DND-41 (cell line): ENCODE measurements at regions not wholly inside any gene's neighbourhood (a gene's known extent, or its start where the extent isn't known, plus 50 kb on each side); places are given as distances from the start of the nearest gene placed in this dataset.
"Not testable (repeated sequence)": the region's sequence is repeated elsewhere in the genome, so short reads cannot be mapped to it uniquely, and the experiment has no call there.

Experiments used
- ATAC-seq: fragments of 200-7000 bp; cut with Tn5 transposase; 3 replicates; pipeline ENCODE4 v1.9.1; 2021; ENCODE audit warnings: low read depth; ENCODE audit not compliant: insufficient read depth
- DNase-seq: peaks from one replicate; pipeline ENCODE4 v3.0.0-alpha.2; 2020
- H2AFZ ChIP-seq: 2 replicates; pipeline ENCODE4 v1.6.0; 2012; ENCODE audit warnings: low read depth, low read length
- H3K27ac ChIP-seq: 2 replicates; pipeline ENCODE4 v1.5.1; 2012; ENCODE audit warnings: low read length, inconsistent platforms
- H3K27me3 ChIP-seq: fragments of 200-600 bp; sonication (generic); 2 replicates; pipeline ENCODE4 v1.6.0; 2012; ENCODE audit warnings: low read length, mild to moderate bottlenecking, inconsistent platforms; ENCODE audit not compliant: insufficient read depth, poor library complexity
- H3K36me3 ChIP-seq: 2 replicates; pipeline ENCODE4 v1.5.1; 2012; ENCODE audit warnings: low read length, inconsistent platforms; ENCODE audit not compliant: insufficient read depth
- H3K4me1 ChIP-seq: 2 replicates; pipeline ENCODE4 v1.5.1; 2012; ENCODE audit warnings: mild to moderate bottlenecking, low read length; ENCODE audit not compliant: insufficient read depth
- H3K4me2 ChIP-seq: 2 replicates; pipeline ENCODE4 v1.6.0; 2012; ENCODE audit warnings: mild to moderate bottlenecking, moderate library complexity, low read length, inconsistent platforms; ENCODE audit not compliant: insufficient read depth
- H3K4me3 ChIP-seq, 2 experiments: fragments of 200-600 bp in 1 of 2; shearing (Covaris generic) in 1 of 2; 2 replicates each; pipeline ENCODE4 v1.5.1; 2012 to 2016; ENCODE audit warnings: inconsistent platforms in 2 of 2, low read length in 2 of 2, mild to moderate bottlenecking in 2 of 2, low read depth in 1 of 2, moderate library complexity in 1 of 2
- H3K79me2 ChIP-seq: 2 replicates; pipeline ENCODE4 v1.6.0; 2012; ENCODE audit warnings: low read length, inconsistent platforms; ENCODE audit not compliant: insufficient read depth
- H3K9ac ChIP-seq: 2 replicates; pipeline ENCODE4 v1.6.0; 2012; ENCODE audit warnings: low read depth, mild to moderate bottlenecking, inconsistent platforms, low read length, moderate library complexity
- H3K9me3 ChIP-seq: 2 replicates; pipeline ENCODE4 v1.5.1; 2012; ENCODE audit warnings: low read length, moderate library complexity, mild to moderate bottlenecking, inconsistent platforms; ENCODE audit not compliant: insufficient read depth, severe bottlenecking
- H4K20me1 ChIP-seq: 2 replicates; pipeline ENCODE4 v1.6.0; 2012; ENCODE audit warnings: low read length; ENCODE audit not compliant: insufficient read depth
- CTCF ChIP-seq: IDR thresholded peaks from 2 replicates; pipeline ENCODE4 v1.5.1; 2012; ENCODE audit warnings: borderline replicate concordance, low read length, moderate library complexity, mild to moderate bottlenecking; ENCODE audit not compliant: poor library complexity, severe bottlenecking; ENCODE audit errors: extremely low read depth
- EZH2 ChIP-seq: IDR thresholded peaks from 3 replicates; pipeline ENCODE4 v1.6.1; 2012; ENCODE audit warnings: borderline replicate concordance, low read depth, mild to moderate bottlenecking, moderate library complexity, low read length, inconsistent platforms; ENCODE audit not compliant: severe bottlenecking

GRCh38 chr10:32197423-32197822 lies 141.2 kb upstream of the KIF5B start:
- H4K20me1 ChIP-seq = no peaks in the 10 kb centered on the region
- no peaks in the 10 kb centered on the region for H3K9me3 ChIP-seq
- H3K36me3 ChIP-seq = no peaks in the 10 kb centered on the region
- no peak overlapping the region for H2AFZ ChIP-seq
- no peak overlapping the region for H3K4me2 ChIP-seq
- H3K4me3 ChIP-seq = no peak overlapping the region
- no peak for ATAC-seq
- H3K27ac ChIP-seq = no peak overlapping the region
- no peak overlapping the region for H3K9ac ChIP-seq
- no peak for DNase-seq
- TF ChIP-seq EZH2 (no peak), CTCF (no peak)
- no peaks in the 10 kb centered on the region for H3K4me1 ChIP-seq
- H3K27me3 ChIP-seq = no peaks in the 10 kb centered on the region
- no peaks in the 10 kb centered on the region for H3K79me2 ChIP-seq

- Histone ChIP-seq H3K4me2 (no peak overlapping the region), H3K4me3 (no peak overlapping the region), H3K79me2 (no peaks in the 10 kb centered on the region), H3K9me3 (no peaks in the 10 kb centered on the region), H3K27me3 (no peaks in the 10 kb centered on the region), H3K36me3 (no peaks in the 10 kb centered on the region), H3K9ac (no peak overlapping the region), H3K4me1 (no peaks in the 10 kb centered on the region), H3K27ac (no peak overlapping the region), H2AFZ (peak overlapping the region; percentile 65; the same call in 1 of the 2 replicates), H4K20me1 (no peaks in the 10 kb centered on the region)
- no peak for DNase-seq
- TF ChIP-seq EZH2 = no peak
- TF ChIP-seq CTCF = peak; percentile 75
- ATAC-seq = peak; percentile 59; the same call in 1 of the 3 replicates
These were observed 134.8 kb upstream of the KIF5B start for GRCh38 chr10:32190890-32191491.

GRCh38 chr10:32189400-32190084 lies 133.3 kb upstream of the KIF5B start:
- Histone ChIP-seq H3K9me3 (no peaks in the 10 kb centered on the region), H3K4me1 (no peaks in the 10 kb centered on the region), H3K27me3 (no peaks in the 10 kb centered on the region), H3K36me3 (no peaks in the 10 kb centered on the region), H3K4me2 (no peak overlapping the region), H2AFZ (no peak overlapping the region), H3K9ac (no peak overlapping the region), H3K4me3 (no peak overlapping the region), H3K27ac (no peak overlapping the region), H3K79me2 (no peaks in the 10 kb centered on the region), H4K20me1 (no peaks in the 10 kb centered on the region)
- ATAC-seq (no peak), DNase-seq (no peak)
- no peak for TF ChIP-seq EZH2
- no peak for TF ChIP-seq CTCF

GRCh38 chr10:32188601-32189000 lies 132.4 kb upstream of the KIF5B start:
- ATAC-seq, H3K4me3 ChIP-seq, H3K27me3 ChIP-seq, H3K4me1 ChIP-seq, H3K4me2 ChIP-seq, DNase-seq, H3K9ac ChIP-seq, H3K9me3 ChIP-seq, H4K20me1 ChIP-seq, H3K27ac ChIP-seq, H3K36me3 ChIP-seq, H2AFZ ChIP-seq, H3K79me2 ChIP-seq: not testable (repeated sequence)
